Esophagus muscularis mucosa (tissue), 4 donors: ENCODE measurements at regions not wholly inside any gene's neighbourhood (a gene's known extent, or its start where the extent isn't known, plus 50 kb on each side); places are given as distances from the start of the nearest gene placed in this dataset.
"Not testable (repeated sequence)": the region's sequence is repeated elsewhere in the genome, so short reads cannot be mapped to it uniquely, and the experiment has no call there.

Experiments used
- DNase-seq: peaks from one replicate; pipeline ENCODE4 v3.0.0-alpha.2; 2017; ENCODE audit errors: extremely low spot score
- H3K27ac ChIP-seq, 4 donors: fragments of 200-600 bp; sonication (generic); replicated peaks in 1 of 4; 1 replicate in 3 of 4; 2 replicates in 1 of 4; pipeline ENCODE4 v1.5.1; 2016 to 2019; ENCODE audit warnings: mild to moderate bottlenecking in 1 of 4
- H3K27me3 ChIP-seq, 4 donors: fragments of 200-600 bp; sonication (generic); one replicate each; pipeline versions ENCODE4 v1.5.1 to v1.6.0; 2016 to 2019
- H3K36me3 ChIP-seq, 4 donors: fragments of 200-600 bp; sonication (generic); one replicate each; pipeline ENCODE4 v1.5.1; 2016 to 2019
- H3K4me1 ChIP-seq, 4 donors: fragments of 200-600 bp; sonication (generic); one replicate each; pipeline ENCODE4 v1.5.1; 2016 to 2019
- H3K4me3 ChIP-seq, 4 donors: fragments of 200-600 bp; sonication (generic); 1 replicate in 2 of 4; 2 replicates in 2 of 4; pipeline ENCODE4 v1.5.1; 2016 to 2019; ENCODE audit warnings: mild to moderate bottlenecking in 4 of 4, moderate library complexity in 1 of 4
- H3K9me3 ChIP-seq, 4 donors: fragments of 200-600 bp; sonication (generic); 1 replicate in 3 of 4; 2 replicates in 1 of 4; pipeline ENCODE4 v1.5.1; 2016 to 2019
- EP300 ChIP-seq: sonication (generic); formaldehyde crosslinking; IDR thresholded peaks from one replicate; pipeline ENCODE4 v1.6.1; 2017; ENCODE audit warnings: antibody characterized with exemption
- POLR2A ChIP-seq: fragments of 450-650 bp; IDR thresholded peaks from one replicate; pipeline ENCODE4 v1.6.1; 2017; ENCODE audit warnings: antibody characterized with exemption, moderate library complexity, mild to moderate bottlenecking, low read depth
- POLR2AphosphoS5 ChIP-seq, 2 donors: sonication (generic); formaldehyde crosslinking; IDR thresholded peaks; one replicate each; pipeline ENCODE4 v1.6.1; 2017; ENCODE audit warnings: antibody characterized with exemption in 2 of 2
- WGBS: methylation state at CpG from one replicate; pipeline ENCODE4 v1.1.5; 2018; 5-methylcytosine and 5-hydroxymethylcytosine counted together
- intact Hi-C: fragments of 100-400 bp; cut with DNase I; formaldehyde crosslinking; loops from one replicate; pipeline ENCODE4 v1.15.1; 2023
- TF ChIP-seq, protein P1 (sequence below), 3 experiments: fragments of 200-600 bp in 2 of 3; fragments of 450-650 bp in 1 of 3; sonication (generic) in 2 of 3; IDR thresholded peaks; one replicate each; pipeline ENCODE4 v1.5.1; 2017 to 2019; ENCODE audit warnings: antibody characterized with exemption in 3 of 3, mild to moderate bottlenecking in 2 of 3, moderate library complexity in 1 of 3

DNA sequence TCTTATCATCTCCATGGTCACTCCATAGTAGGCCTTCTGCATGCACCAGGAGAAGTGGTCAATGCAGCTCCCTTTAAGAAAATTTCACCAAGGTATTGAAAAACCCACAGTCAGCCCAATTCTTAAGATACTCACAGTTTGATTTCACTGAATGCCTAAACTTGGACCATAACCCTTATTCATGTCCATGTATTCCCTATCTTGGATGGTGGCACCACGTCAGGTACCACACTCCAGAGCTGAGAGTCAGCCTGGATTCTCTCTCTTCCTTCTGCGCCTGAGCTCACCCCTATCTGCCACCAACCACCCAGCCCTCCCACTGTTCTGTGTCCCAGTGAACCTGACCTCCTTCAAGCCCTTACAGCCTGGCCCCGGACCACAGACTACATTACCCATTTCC is 183.2 kb upstream of the NR2F2 start:
- no peak for DNase-seq
- Histone ChIP-seq H3K4me1 (no peaks in the 10 kb centered on the region), H3K27me3 (no peaks in the 10 kb centered on the region), H3K36me3 (no peaks in the 10 kb centered on the region), H3K27ac (no peak overlapping the region), H3K4me3 (no peak overlapping the region), H3K9me3 (no peaks in the 10 kb centered on the region)
- WGBS: 93% methylated on average over 3 of the region's 3 CpGs
- intact Hi-C loops: no loop called here
- TF ChIP-seq, protein P1, sequence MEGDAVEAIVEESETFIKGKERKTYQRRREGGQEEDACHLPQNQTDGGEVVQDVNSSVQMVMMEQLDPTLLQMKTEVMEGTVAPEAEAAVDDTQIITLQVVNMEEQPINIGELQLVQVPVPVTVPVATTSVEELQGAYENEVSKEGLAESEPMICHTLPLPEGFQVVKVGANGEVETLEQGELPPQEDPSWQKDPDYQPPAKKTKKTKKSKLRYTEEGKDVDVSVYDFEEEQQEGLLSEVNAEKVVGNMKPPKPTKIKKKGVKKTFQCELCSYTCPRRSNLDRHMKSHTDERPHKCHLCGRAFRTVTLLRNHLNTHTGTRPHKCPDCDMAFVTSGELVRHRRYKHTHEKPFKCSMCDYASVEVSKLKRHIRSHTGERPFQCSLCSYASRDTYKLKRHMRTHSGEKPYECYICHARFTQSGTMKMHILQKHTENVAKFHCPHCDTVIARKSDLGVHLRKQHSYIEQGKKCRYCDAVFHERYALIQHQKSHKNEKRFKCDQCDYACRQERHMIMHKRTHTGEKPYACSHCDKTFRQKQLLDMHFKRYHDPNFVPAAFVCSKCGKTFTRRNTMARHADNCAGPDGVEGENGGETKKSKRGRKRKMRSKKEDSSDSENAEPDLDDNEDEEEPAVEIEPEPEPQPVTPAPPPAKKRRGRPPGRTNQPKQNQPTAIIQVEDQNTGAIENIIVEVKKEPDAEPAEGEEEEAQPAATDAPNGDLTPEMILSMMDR (IDR thresholded peaks at IDR 0.05): no peak
- TF ChIP-seq EP300 (no peak), POLR2AphosphoS5 (IDR thresholded peaks at IDR 0.05) (no peak), POLR2A (no peak)

- no peak for DNase-seq
- TF ChIP-seq EP300 (no peak), POLR2AphosphoS5 (IDR thresholded peaks at IDR 0.05) (no peak), POLR2A (no peak)
- TF ChIP-seq, protein P1 (IDR thresholded peaks at IDR 0.05): no peak
- H3K27ac ChIP-seq: no peak overlapping the region
- no peaks in the 10 kb centered on the region for H3K36me3 ChIP-seq
- H3K4me1 ChIP-seq: no peaks in the 10 kb centered on the region
- H3K9me3 ChIP-seq: no peaks in the 10 kb centered on the region
- no peaks in the 10 kb centered on the region for H3K27me3 ChIP-seq
- H3K4me3 ChIP-seq: no peak overlapping the region
- intact Hi-C loops: no loop called here
- WGBS: 58% methylated on average over 7 of the region's 7 CpGs
These were observed 180.2 kb upstream of the NR2F2 start for GRCh38 chr15:96150254-96150653.

DNA sequence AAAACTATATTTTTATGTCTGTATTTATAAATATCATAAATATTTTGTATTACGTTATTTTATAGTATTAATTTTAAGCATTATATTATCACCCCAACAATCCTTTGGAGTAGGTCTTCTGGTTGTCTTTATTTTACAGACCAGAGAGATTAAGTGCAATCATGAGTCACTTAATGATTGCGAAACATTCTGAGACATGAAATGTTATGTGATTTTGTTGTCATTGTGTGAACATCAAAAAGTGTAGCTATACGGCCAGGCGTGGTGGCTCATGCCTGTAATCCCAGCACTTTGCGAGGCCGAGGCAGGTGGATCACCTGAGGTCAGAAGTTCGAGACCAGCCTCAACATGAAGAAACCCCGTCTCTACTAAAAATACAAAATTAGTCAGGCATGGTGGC is 178.8 kb upstream of the NR2F2 start:
- WGBS: 93% methylated on average over 8 of the region's 8 CpGs
- DNase-seq, H3K4me1 ChIP-seq, H3K27ac ChIP-seq, intact Hi-C loops, H3K27me3 ChIP-seq, H3K36me3 ChIP-seq, H3K9me3 ChIP-seq, H3K4me3 ChIP-seq: not testable (repeated sequence)

- Histone ChIP-seq H3K27me3 (no peaks in the 10 kb centered on the region), H3K4me3 (no peak overlapping the region), H3K9me3 (no peaks in the 10 kb centered on the region), H3K27ac (no peak overlapping the region), H3K36me3 (no peaks in the 10 kb centered on the region), H3K4me1 (peaks cover 0 to 4% (median 2%) of the 10 kb centered on the region in 4 donors)
- WGBS: 95% methylated on average over 2 of the region's 2 CpGs
- TF ChIP-seq POLR2A (no peak), POLR2AphosphoS5 (IDR thresholded peaks at IDR 0.05) (no peak), EP300 (no peak)
- TF ChIP-seq, protein P1 (IDR thresholded peaks at IDR 0.05): no peak
- intact Hi-C loops: no loop called here
- no peak for DNase-seq
These were observed 176.6 kb upstream of the NR2F2 start for GRCh38 chr15:96153929-96154328.

DNA sequence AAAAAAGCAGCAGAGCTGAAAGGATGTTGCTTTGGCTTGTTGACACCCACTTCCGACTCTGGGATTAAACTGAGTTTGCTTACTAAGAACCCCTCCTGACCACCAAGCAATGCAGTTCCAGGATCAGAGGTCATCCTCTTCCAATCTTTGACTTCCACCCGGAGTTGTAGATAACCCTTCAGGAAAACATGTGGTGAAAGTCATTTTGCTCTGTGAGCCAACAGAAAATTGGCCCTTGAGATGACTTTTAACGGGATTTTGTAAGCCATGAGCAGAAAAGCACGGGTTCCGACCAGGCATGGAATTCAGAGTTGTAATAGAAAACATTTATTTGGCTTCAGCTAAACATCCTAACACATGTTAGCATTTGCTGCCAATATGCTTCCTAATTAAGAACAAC is 171.6 kb upstream of the NR2F2 start:
- 65% methylated on average over 5 of the region's 5 CpGs for WGBS
- H3K36me3 ChIP-seq: no peaks in the 10 kb centered on the region
- H3K4me1 ChIP-seq: peaks cover 12 to 24% (median 19%) of the 10 kb centered on the region in 4 donors
- DNase-seq: no peak
- H3K9me3 ChIP-seq: no peaks in the 10 kb centered on the region
- no peaks in the 10 kb centered on the region for H3K27me3 ChIP-seq
- H3K4me3 ChIP-seq: no peak overlapping the region
- H3K27ac ChIP-seq: peak overlapping the region; percentile 16 to 47 (median 30)
- intact Hi-C loops: no loop called here
- TF ChIP-seq POLR2AphosphoS5 (IDR thresholded peaks at IDR 0.05) (peak; percentile 24 to 33), POLR2A (no peak)

GRCh38 chr15:96160269-96160668 is 170.2 kb upstream of the NR2F2 start:
- H3K27me3 ChIP-seq: no peaks in the 10 kb centered on the region
- no peaks in the 10 kb centered on the region for H3K9me3 ChIP-seq
- WGBS: 12% methylated on average over 8 of the region's 8 CpGs
- H3K4me1 ChIP-seq: peaks cover 12 to 24% (median 19%) of the 10 kb centered on the region in 4 donors
- no peak for DNase-seq
- peak overlapping the region; percentile 15 to 66 (median 49) for H3K27ac ChIP-seq
- intact Hi-C loops: no loop called here
- H3K36me3 ChIP-seq: no peaks in the 10 kb centered on the region
- TF ChIP-seq EP300: no peak
- TF ChIP-seq, protein P1 (IDR thresholded peaks at IDR 0.05): no peak
- no peak for TF ChIP-seq POLR2A
- TF ChIP-seq POLR2AphosphoS5 (IDR thresholded peaks at IDR 0.05): no peak
- H3K4me3 ChIP-seq: peak overlapping the region in 1 of 4 donors; percentile 19
